HL-60 (cell line): ENCODE measurements at regions not wholly inside any gene's neighbourhood (a gene's known extent, or its start where the extent isn't known, plus 50 kb on each side); places are given as distances from the start of the nearest gene placed in this dataset.

Experiments used
- DNase-seq, 2 experiments: peaks; one replicate each; pipeline ENCODE4 v3.0.0-alpha.2; 2010 to 2020; ENCODE audit warnings: low read depth in 1 of 2, low spot score in 1 of 2
- H3K27ac ChIP-seq: fragments of 250-450 bp; sonication (Bioruptor Pico); replicated peaks from 2 replicates; pipeline ENCODE4 v1.5.1; 2020; ENCODE audit warnings: mild to moderate bottlenecking, moderate library complexity
- H3K27me3 ChIP-seq: fragments of 250-450 bp; sonication (Bioruptor Pico); 2 replicates; pipeline ENCODE4 v1.5.1; 2021; ENCODE audit warnings: mild to moderate bottlenecking, moderate library complexity; ENCODE audit not compliant: insufficient read depth, poor library complexity, severe bottlenecking
- H3K4me3 ChIP-seq: replicated peaks from 2 replicates; pipeline ENCODE4 v1.5.1; 2011; ENCODE audit warnings: mild to moderate bottlenecking, control low read depth, low read length; ENCODE audit not compliant: insufficient read depth
- GABPA ChIP-seq: IDR thresholded peaks from 2 replicates; pipeline ENCODE4 v1.6.1; 2012; ENCODE audit warnings: low read depth
- POLR2AphosphoS5 ChIP-seq: IDR thresholded peaks from 2 replicates; pipeline ENCODE4 v1.6.1; 2012; ENCODE audit warnings: low read depth
- SPI1 ChIP-seq: IDR thresholded peaks from 2 replicates; pipeline ENCODE4 v1.6.1; 2012; ENCODE audit warnings: low read depth, mild to moderate bottlenecking, borderline replicate concordance
- TF ChIP-seq, protein P1 (sequence below): IDR thresholded peaks from 2 replicates; pipeline ENCODE4 v1.6.1; 2012; ENCODE audit warnings: low read depth; ENCODE audit not compliant: insufficient replicate concordance
- TF ChIP-seq, protein P2 (sequence below): IDR thresholded peaks from one replicate; pipeline ENCODE4 v1.5.1; 2011; ENCODE audit warnings: low read length, control low read depth, inconsistent platforms; ENCODE audit not compliant: insufficient read depth

DNA sequence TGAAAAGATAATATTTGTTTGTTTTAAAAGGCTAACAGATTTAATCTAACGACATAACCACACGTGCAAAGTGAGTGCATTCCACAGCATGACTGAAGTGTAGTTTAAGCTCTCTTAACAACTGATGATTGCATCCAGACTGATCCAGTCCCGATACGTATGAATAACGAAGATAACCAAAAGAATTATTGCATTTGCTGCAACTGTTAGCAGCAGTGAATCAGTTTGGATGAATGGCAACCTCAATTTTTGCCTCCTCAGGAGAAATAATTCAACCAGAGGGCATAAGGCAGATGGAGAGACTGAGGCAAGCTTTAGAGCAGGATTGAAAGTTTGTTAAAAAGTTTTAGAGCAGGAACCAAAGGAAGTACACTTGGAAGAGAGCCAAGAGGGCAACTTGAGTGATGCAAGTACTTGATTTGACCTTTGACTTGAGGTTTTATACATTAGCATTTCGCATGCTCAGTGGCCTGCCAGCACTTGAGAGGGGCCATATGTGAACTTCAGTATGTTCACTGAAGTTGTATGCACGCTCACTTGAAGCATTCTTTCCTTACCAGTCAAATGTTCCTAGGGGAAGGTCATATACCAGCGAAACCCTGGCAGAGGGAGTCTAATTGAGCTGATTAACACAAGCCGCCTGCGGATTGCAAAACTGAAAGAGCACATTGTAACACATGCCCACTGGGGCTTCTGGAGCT, 835.0 kb upstream of the PCDH20 start:
- Histone ChIP-seq H3K27ac (no peak overlapping the region), H3K27me3 (no peaks in the 10 kb centered on the region), H3K4me3 (no peak overlapping the region)
- no peak for TF ChIP-seq POLR2AphosphoS5
- TF ChIP-seq, protein P1, sequence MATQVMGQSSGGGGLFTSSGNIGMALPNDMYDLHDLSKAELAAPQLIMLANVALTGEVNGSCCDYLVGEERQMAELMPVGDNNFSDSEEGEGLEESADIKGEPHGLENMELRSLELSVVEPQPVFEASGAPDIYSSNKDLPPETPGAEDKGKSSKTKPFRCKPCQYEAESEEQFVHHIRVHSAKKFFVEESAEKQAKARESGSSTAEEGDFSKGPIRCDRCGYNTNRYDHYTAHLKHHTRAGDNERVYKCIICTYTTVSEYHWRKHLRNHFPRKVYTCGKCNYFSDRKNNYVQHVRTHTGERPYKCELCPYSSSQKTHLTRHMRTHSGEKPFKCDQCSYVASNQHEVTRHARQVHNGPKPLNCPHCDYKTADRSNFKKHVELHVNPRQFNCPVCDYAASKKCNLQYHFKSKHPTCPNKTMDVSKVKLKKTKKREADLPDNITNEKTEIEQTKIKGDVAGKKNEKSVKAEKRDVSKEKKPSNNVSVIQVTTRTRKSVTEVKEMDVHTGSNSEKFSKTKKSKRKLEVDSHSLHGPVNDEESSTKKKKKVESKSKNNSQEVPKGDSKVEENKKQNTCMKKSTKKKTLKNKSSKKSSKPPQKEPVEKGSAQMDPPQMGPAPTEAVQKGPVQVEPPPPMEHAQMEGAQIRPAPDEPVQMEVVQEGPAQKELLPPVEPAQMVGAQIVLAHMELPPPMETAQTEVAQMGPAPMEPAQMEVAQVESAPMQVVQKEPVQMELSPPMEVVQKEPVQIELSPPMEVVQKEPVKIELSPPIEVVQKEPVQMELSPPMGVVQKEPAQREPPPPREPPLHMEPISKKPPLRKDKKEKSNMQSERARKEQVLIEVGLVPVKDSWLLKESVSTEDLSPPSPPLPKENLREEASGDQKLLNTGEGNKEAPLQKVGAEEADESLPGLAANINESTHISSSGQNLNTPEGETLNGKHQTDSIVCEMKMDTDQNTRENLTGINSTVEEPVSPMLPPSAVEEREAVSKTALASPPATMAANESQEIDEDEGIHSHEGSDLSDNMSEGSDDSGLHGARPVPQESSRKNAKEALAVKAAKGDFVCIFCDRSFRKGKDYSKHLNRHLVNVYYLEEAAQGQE: no peak
- TF ChIP-seq, protein P2, sequence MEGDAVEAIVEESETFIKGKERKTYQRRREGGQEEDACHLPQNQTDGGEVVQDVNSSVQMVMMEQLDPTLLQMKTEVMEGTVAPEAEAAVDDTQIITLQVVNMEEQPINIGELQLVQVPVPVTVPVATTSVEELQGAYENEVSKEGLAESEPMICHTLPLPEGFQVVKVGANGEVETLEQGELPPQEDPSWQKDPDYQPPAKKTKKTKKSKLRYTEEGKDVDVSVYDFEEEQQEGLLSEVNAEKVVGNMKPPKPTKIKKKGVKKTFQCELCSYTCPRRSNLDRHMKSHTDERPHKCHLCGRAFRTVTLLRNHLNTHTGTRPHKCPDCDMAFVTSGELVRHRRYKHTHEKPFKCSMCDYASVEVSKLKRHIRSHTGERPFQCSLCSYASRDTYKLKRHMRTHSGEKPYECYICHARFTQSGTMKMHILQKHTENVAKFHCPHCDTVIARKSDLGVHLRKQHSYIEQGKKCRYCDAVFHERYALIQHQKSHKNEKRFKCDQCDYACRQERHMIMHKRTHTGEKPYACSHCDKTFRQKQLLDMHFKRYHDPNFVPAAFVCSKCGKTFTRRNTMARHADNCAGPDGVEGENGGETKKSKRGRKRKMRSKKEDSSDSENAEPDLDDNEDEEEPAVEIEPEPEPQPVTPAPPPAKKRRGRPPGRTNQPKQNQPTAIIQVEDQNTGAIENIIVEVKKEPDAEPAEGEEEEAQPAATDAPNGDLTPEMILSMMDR: no peak
- no peak for TF ChIP-seq GABPA
- no peak for TF ChIP-seq SPI1
- DNase-seq: no peak

DNA sequence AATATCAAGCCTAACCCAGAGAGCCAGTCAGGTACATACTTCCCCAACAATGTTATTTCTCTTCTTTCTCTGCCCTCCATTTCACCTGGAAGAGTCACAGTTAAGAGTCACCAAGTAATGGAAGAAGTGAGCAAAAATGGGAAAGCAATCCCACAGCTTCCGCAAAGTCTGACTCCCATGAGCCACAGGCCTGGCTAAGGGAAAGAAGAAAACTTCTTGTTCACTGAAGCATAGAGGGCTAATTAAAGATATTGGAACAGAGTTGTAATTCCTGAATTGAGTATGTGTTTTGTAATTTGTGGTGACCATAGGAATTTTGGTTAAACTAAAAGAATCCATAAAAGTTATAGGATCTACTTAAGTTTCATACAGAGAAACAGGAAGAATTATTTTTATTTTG, 830.9 kb upstream of the PCDH20 start:
- Histone ChIP-seq H3K27ac (no peak overlapping the region), H3K27me3 (no peaks in the 10 kb centered on the region), H3K4me3 (no peak overlapping the region)
- no peak for DNase-seq
- TF ChIP-seq POLR2AphosphoS5: no peak
- TF ChIP-seq, protein P2: no peak
- TF ChIP-seq SPI1: no peak
- no peak for TF ChIP-seq GABPA
- TF ChIP-seq, protein P1: no peak

DNA sequence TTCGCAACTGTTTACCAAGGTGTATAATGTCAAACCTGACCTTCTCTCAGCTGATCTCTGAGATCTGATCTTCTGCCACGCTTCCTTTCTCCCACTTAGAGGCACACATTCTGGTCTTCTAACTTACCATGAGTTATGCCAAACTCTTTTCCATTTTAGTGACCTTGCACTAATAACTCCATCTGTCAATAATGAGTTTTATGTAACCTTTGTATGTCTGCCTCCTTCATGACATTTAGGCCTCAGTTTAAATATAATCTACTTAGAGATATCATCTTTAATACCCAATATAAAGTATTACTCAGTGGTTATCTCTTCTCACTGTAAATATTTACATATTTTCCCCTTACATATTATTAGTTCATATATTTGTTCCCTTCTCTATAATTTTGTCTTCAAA, 827.5 kb upstream of the PCDH20 start:
- Histone ChIP-seq H3K4me3 (no peak overlapping the region), H3K27ac (no peak overlapping the region), H3K27me3 (no peaks in the 10 kb centered on the region)
- TF ChIP-seq SPI1 (no peak), POLR2AphosphoS5 (no peak), GABPA (no peak)
- TF ChIP-seq, protein P2: no peak
- TF ChIP-seq, protein P1: no peak
- DNase-seq: no peak
